ENCODE measurements at regions not wholly inside any gene's neighbourhood (a gene's known extent, or its start where the extent isn't known, plus 50 kb on each side); places are given as distances from the start of the nearest gene placed in this dataset.

DNA sequence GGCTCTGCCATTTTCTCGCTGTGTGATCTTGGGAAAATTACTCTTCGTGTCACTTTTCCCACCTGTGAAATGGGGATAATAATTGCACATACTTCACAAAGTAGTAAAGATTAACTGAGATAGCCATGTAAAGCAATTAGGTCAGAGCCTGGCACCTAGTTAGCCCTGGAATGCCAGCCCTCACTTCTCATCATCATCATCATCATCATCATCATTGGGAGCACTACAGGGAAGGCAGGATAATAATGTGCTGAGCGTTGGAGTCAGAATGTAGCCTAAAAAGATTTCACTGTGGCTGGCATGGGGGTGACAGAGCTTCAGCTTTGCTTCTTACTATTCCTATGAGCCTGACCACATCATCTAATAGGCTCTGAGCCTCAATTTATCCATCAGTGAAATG, 362.6 kb downstream of the TOX3 start:
- TF ChIP-seq, protein P1, sequence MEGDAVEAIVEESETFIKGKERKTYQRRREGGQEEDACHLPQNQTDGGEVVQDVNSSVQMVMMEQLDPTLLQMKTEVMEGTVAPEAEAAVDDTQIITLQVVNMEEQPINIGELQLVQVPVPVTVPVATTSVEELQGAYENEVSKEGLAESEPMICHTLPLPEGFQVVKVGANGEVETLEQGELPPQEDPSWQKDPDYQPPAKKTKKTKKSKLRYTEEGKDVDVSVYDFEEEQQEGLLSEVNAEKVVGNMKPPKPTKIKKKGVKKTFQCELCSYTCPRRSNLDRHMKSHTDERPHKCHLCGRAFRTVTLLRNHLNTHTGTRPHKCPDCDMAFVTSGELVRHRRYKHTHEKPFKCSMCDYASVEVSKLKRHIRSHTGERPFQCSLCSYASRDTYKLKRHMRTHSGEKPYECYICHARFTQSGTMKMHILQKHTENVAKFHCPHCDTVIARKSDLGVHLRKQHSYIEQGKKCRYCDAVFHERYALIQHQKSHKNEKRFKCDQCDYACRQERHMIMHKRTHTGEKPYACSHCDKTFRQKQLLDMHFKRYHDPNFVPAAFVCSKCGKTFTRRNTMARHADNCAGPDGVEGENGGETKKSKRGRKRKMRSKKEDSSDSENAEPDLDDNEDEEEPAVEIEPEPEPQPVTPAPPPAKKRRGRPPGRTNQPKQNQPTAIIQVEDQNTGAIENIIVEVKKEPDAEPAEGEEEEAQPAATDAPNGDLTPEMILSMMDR (IDR thresholded peaks at IDR 0.05), result no peak
- TF ChIP-seq POLR2AphosphoS5 (IDR thresholded peaks at IDR 0.05; ENCODE audit: insufficient read depth in 1 of 2, low read depth in 1 of 2) (no peak), POLR2A (IDR thresholded peaks at IDR 0.05) (no peak)

Data from vagina (tissue), 2 donors.